GM21825 (cell line): ENCODE measurements at regions not wholly inside any gene's neighbourhood (a gene's known extent, or its start where the extent isn't known, plus 50 kb on each side); places are given as distances from the start of the nearest gene placed in this dataset.

Source experiments
- ATAC-seq: cut with Tn5 transposase; IDR thresholded peaks from one replicate; pipeline ENCODE4 v1.9.1; 2021; ENCODE audit warnings: mild to moderate bottlenecking, moderate library complexity; ENCODE audit not compliant: unreplicated experiment

DNA sequence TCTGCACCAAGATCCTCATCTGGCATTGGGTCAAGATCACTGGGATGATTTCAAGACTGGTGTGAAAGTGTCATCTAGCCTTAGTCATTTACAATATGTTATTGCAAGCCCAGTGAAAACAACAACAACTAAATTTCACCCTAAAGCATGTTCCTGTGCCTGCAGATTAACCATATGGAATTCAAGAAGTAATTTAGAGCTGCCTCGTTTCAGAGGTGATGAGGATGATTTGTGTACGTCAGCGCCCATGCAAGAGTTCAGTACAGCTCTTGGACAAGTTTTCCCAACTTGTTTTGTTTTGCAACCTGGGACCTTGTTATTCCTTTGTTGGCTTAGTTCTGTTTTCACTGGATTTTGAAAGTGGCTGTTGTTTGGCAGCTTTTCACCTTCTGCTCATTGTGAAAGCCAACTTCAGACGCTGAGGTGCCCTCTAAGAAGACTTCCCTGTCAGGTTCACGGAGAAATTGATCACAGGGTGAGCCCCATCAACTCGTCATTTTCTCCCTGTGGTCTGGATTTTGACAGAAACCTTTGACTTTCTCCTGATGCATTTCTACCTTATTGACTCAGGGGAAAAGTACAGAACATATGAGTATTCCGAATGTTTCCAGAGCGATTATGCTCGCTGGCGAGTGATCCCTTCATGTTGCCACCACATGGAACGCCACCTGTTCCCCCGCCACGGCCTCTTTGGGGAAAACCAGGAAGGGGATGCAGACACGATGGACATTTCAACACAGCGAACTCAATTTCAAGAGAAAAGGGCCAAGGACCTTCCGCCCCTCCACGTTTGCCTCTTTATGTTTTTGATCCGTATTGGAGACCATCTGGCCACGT is 85.6 kb downstream of the FOXL1 start:
- ATAC-seq = no peak

DNA sequence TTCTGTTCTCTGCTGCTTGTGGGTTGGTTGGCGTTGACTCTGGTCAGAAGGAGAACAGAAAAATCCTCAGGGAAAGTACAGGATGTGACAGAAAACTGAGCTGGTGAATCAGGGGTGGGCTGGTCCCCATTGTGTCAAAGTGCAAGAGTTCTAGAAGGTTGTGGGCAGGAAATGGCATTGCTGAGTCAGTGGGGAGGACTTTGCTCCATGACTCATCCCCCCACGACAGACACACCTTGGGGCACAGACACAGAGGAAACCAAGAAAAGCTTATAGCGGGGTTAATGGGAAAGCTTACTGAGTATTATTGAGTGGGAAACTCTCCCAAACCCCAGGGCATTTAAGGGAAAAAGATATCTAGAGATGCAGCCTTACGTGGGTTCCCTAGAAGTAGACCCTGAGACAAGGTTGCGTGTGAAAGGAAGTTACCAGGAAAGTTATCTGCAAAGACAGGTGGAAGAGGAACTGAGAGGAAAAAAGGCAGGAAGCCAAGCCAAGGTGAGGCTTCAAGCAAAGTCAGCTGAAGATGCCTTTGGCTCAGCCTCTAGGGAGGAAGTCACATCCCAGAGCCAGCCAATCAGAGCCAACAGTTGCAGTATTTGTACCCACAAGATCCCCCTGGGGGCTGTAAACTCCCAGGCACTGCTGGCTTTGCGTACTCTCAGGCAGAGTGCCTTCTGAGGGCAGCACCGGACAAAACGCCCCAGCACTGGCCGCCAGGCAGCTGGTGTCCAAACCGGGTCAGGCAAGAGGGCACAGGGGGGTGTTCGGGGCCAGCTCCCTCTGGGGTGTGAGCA is 86.4 kb downstream of the FOXL1 start:
- peak; percentile 76 for ATAC-seq

DNA sequence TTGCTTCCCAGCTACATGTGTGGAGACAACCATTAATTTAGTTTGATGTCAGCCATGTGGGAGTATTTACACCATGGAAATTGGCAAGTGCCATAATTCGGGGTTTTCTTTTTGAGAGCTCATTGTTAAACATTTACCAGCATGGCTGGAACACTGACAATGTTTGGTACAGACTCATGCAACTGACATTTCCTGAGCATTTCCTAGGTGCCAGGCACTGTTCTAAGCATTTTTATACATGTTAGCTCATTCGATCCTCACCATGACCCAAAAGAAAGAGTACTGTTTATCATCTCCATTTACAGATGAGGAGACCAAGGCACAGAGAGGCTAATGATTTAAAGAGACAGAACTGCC is 86.9 kb downstream of the FOXL1 start:
- ATAC-seq = no peak

DNA sequence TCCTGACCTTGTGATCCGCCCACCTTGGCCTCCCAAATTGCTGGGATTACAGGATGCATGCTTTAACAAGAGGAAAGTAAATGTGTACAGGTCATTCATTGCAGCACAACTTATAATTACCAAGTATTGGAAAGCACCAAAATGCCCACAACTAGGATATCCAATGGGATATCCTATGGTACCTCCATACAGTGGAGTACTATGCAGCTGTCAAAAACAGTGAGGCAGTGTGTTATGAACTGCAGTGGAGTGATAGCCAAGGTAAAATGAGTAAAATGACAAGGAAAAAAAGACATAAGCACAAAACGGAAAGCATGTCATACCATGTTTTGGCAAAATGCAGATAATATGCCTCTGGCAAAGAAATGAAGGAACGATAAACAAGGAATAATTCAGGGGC is 87.6 kb downstream of the FOXL1 start:
- no peak for ATAC-seq

DNA sequence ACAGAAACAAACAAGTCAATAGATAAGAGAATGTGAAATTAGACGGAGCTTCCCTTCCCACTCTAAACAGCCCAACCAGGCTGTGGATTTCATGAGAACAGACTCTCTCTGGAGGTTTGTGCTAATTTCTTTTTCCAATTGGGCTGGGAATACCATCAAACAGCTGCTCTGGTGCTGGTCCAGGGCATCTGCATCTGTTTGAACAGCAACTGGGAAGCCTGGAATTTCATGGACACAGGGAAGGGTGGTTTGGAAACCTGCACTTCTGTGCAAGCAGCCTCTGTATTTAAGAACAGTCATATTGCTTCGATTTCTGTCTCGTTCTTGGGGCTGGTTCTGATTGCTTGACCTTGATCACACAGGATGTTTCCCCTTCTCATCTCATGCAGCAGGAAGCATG is 88.7 kb downstream of the FOXL1 start:
- ATAC-seq = no peak

DNA sequence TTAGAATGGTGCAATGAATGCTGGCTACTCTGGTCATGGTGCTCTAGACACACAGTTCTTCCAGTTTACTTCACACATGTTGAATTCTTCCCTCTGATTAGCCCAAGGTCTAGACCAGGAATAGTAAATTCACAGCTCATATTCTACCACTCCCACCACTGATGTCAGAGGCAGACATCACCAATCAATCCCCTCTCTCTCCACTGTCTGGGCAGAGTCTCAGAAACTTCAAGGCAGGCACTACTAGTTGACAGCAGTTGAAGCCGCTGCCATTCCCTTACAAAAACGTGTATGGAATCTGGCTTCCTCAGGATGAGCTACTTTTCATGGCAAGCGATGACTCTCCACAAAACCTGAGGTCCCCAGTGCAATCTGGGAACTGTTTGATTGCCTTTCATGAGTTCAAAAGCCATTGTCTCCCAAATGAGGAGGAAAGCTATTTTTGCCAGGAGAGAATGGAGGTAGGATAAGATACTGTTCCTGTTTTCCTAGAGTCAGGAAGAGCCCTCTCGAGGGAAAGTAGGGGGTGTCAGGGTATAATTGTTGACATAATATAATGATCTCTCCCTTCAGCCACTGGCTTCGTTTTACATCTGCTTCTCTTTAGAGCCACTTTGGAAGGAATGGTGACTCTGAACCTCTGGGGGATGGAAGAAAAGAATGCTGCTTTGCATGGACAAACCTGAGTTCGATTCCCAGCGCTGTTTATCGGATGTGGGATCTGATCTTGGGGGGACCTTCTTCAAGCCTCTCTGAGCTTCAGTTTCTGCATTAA is 90.0 kb downstream of the FOXL1 start:
- no peak for ATAC-seq

DNA sequence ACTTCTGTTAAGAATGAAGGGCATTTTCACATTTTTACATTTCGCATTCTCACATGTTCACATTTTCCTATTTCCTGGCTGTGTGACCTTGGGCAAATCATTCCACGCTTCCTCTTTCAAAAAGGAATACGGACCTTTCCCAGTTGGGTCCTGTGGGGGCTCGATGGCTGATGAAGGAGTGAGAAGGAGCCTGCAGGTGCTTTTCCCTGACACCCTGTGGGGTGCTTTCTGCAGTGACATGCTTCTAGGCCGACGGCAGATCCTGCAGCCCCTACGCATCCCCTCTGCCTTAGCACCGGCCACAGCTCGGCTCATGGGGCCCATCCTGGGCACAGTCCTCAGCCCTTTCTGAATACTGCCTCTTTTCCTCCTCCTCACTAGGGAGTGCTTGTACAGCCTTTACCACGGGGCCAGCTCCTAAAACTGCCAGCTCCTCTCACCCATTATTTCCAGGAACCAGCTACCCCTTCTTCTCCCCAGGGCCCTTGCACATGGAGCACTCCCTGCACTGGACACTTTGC is 91.0 kb downstream of the FOXL1 start:
- ATAC-seq = no peak

DNA sequence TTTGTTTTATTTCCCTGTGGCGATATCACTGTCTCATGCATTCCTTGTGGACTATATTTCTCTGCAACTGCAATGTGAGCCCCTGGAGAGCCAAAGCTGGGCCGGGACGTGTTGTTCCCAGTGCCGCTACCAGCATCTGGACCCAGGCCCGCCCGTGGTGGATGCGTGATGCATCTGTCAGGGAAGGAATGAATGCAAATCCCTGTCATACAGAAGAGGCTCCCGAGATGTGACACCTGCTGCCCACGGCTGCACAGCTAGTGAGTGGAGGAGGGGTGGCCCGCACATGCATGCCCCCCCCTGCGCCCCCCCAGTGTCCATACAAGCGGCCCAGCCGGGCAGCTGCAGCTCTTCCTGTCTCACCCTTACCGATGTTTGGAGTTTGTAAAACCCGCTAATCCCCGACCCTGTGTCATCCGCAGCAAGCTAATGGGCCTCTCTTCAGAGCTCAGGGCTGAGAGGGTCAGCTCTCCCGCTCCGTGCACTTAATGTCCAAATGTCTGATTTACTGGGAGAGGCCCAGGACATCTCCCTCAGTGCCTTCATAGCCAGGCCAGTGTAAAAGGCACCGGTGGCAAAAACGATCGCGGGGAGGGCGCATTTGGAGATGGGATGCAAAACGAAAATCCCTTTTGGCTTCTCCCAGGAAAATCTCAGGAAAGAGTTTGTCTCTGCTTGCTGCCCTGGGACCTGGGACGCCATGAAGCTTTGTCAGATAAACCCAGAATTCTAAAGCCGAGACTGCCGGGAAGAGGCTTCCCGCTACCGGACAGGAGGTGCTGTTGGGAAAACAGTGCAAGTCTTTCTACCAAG is 91.8 kb downstream of the FOXL1 start:
- no peak for ATAC-seq

DNA sequence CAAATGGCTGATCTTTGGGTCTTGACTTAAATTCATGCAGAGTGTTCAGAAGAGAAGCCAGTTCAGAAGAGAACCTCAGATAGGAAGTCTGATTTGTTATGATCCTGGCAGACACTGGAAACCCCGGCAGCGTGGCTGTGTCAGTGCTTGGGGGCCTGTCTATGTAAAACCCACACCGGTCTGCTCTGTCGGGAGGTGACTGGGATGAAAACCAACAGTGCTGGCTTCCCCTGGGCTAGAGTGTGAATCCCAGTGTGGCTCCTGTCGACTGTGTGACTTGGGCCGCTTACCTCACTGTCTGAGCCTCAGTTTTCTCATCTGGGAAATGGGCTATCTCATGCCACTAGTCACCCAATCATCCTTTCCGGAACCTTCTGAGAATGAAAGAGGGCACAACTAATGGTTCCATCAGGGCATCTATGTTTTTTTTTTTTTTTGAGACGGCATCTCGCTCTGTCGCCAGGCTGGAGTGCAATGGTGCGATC is 92.4 kb downstream of the FOXL1 start:
- ATAC-seq = no peak

DNA sequence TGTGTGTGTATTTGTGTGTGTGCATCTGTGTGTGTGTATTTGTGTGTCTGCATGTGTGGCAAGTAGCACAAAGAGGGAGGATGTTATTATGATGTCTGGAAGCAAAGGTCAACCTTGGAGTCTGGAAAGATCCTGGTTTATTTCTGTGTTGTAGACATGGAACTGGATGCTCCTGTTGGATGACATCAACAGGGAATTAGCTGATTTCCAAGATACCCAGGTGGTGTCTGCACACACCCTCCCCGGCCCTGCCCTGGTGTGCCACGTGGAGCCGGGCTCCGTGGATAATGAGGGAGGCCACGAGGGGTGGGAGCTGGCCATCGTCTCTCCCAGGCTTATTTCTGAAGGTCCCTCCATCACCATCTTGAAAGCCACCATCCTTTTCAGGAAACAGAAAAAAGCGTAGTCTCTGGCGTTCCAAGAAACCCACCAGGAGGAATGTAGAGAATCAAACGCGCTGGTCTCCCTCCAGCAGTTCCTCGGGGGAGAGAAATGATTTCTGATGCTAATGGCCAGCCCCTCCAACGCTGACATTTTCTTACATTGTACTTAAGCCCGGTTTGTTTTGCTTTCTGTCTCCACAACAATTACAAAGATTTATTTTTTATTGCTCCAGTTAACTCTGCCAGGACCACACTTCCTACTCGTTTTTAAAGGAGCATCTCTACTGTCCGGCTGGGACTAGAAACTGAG is 93.3 kb downstream of the FOXL1 start:
- no peak for ATAC-seq

DNA sequence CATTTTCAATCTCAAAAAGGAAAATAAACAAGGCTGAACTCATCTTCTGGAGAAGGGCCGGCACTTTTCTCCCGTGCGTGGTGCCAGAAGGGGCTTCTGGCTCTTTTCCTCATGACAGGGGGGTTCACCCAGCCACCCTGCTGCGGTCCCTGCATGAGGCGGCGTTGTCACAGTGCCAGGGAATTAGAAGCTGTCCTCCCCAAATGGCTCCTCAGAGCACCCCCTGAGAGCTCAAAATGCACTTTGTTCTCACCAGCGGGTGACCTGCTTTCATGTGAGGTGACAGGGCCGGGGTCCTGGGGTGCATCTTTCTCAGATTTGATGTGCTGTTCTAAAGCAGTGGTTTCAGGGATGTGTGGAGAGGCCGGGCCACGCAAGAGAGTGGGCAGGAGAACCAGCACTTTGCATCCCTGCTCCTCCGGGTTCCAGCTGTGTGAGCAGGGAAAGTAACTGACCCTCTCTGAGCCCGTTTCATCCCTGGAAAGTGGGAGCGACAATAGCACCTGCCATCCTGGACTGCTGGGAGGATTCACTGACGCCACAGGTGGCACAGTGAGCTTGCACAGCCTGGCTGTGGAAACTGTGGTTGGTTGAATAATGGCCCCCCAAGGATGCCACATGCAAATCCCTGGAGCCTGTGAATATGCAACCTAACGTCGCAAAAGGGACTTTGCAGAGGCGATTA is 94.0 kb downstream of the FOXL1 start:
- ATAC-seq = no peak

DNA sequence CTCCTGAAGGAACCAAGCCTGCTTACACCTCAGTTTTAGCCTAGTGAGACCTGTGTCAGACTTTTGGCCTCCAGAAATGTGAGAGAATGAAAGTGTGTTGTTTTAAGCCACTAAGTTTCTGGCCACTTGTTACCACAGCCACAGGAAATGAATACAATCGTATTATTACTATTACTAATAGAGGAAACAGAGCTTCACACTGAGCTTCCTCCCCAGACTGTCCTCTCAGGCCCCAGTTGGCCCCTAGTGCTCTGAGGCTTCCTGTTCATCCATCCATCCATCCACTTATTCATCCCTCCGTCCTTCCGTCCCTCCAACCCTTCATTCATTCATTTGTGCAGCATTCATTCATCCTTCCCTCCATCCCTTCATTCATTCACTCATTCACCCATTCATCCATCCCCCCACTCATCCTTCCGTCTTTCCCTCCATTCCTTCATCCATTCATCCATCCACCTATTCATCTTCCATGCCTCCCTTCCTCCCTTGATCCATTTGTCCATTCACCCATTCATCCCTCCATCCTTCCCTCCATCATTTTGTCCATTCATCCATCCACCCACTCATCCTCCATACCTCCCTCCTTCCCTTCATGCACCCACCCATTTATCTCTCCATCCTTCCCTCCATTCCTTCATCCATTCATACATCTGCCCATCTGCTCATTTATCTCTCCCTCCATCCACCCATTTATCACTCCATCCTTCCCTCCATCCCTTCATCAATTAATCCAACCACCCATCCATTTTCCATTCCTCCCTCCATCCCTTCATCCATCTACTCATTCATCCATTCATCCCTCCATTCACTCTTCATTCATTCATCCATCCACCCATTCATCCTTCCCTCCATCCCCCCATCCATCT is 95.0 kb downstream of the FOXL1 start:
- ATAC-seq = no peak

DNA sequence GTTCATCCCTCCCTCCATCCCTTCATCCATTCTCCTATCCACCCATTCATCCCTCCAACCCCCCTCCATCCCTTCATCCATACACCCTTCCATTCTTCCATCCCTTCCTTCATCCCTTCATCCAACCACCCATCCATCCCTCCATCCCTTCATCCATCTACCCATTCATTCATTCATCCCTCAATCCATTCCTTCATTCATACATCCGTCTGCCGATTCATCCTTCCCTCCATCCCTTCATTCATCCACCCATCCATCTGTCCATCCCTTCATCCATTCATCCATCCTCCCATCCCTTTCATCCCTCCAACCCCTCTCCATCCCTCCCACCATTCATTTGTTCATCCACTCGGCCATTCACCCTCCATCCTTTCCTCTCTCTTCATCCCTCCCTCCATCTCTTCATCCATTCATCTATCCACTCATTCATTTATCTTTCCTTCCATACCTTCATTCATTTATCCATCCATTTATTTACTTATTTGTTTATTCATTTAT is 95.7 kb downstream of the FOXL1 start:
- ATAC-seq = no peak

DNA sequence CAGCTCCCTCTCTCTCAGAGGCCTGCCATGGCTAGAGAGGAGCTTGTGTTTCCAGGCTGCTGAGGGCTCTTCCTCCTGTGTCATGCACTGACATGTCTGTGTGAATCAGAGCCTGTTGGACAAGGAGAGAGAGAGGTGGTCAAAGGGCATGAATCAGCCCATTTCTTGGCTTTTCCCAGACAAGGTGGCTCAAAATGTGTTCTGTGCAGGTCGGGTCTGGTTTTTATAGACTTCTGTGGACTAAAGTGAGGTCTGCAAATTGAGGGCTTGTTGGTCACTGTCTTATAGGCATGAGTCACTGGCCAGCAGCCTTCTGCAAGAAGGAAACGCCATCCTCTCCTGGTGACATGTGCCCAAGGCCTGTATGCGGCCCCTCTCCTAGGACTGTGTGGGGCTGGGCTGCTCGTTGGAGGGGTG is 97.9 kb downstream of the FOXL1 start:
- no peak for ATAC-seq

DNA sequence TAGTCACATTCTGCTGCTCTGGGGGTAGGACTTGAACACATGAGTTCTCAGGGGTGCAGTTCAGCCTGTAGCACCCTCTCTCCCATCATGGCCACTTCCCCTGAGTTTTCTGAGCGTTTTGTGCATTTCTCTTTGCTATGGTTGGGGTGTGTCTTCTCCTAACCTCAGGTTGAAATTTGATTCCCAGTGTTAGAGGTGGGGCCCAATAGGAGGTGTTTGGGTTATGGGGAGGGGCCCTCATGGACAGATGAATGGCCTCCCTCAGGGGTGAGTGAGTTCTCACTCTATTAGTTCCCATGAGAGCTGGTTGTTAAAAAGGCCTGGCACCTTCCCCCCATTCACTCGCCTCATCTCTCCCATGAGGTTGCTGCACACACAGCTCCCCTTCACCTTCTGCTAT is 101.1 kb downstream of the FOXL1 start:
- no peak for ATAC-seq

DNA sequence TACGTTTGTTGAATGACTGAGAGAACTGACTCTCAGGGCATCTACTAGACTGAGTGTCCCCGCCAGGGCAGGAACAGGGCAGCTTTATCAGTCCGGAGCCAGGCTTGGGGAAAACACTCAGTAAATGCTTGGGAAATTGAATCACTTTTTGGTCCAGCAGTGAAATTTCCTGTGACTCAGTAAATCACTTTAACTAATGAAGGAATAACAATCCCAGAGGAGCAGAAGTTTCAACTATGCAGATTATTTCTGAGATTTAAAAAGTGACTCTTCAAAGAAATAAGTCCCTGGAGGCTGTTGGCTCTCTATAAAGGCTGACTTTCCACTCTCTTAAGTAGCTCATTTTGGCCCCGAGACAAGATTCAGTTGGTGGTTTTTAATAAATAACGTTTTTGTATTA is 101.8 kb downstream of the FOXL1 start:
- ATAC-seq = no peak

DNA sequence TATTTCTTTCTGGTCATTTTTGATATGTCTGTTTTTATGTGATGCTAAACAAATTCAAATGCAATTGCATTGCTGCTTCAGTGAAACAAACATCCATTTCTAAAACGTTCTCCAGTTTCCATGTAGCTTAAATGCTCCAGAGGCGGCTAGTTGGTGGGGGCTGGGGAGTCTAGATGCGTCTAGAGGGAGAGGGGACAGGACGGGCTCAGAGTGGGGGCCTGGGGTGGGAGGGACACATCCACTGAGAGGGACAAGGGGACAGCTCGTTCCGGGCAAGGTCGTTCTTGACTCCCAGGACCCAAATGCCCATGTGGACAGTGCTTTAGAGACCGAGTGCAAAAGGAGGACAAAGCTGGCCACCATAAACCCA is 102.3 kb downstream of the FOXL1 start:
- no peak for ATAC-seq
